LoVo (cell line): ENCODE measurements at regions not wholly inside any gene's neighbourhood (a gene's known extent, or its start where the extent isn't known, plus 50 kb on each side); places are given as distances from the start of the nearest gene placed in this dataset.
"Not testable (repeated sequence)": the region's sequence is repeated elsewhere in the genome, so short reads cannot be mapped to it uniquely, and the experiment has no call there.

Experiments
- DNase-seq: peaks from one replicate; pipeline ENCODE4 v3.0.0-alpha.2; 2016; ENCODE audit warnings: low spot score

DNA sequence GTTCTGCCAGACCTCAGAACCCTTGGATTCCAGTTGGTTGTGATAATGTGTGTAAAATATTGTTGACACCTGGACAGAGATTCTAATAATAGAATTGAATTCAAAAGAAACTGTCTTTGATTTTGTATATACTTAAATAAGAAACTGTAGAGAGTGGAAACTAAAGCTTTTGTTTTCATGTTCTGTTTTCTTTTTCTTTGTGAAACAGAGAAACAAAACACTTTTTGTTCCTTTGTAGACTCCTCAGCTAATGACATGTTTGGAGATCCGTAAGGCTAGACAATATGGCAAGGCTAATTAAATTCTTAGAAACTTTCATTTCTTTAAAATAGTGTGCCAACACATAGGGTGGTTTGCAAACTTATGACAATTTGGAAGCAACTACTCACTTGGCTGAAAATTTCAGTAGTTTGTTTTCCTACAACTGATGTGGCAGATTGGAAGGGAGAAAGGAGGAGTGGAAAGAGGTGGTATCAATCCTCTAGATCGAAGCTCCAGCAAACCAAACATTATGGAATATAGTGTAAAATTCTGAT is 90.9 kb upstream of the FAT1 start:
- no peak for DNase-seq

- no peak for DNase-seq
These were observed 95.9 kb upstream of the FAT1 start for GRCh38 chr4:186819342-186820086.

DNA sequence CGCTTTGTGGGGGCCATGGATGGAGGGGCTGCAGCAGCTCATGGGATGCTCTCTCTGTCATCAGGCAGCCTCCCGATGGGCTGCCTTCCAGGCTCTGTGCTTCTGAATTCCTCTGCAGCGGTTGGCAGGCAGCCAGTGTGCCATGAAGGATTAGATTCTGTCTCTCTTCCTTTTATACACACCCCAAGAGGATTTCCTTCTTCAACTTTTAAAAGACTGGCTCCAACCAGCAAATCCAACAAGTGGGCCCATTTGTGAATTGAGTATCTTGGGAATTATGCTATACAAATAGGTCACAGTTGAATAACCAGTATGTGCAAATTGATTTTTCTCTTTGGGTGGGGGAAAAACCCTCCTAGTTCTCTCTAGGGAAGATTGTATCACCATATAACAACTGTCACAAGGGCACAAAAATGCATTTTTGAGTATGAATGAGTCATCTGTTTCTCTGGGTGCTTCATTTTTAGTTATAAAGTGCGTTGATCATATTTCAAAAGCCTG is 96.8 kb upstream of the FAT1 start:
- DNase-seq = no peak

- DNase-seq = no peak
These were observed 100.3 kb upstream of the FAT1 start for GRCh38 chr4:186823989-186824388.

GRCh38 chr4:186825069-186825468 is 101.4 kb upstream of the FAT1 start:
- peak; percentile 65 for DNase-seq

DNA sequence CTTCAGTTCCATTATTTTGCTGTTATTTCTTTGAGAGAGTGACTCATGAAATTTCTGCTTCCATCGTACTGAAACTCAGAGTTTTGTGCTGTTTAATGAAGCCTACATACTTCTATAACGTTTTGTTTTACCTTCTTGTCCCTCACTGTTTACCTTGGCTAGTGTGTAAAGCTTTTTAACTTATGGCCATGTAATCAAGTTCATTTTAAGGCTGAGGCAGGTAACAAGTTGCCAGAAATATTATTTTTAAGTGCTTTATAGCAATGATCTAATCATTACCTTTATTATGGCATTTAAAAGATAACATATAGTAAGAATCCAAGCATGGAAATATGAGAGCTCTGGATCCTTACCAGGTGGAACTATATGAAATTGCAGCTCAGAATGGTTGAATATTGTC is 102.3 kb upstream of the FAT1 start:
- DNase-seq = no peak

DNA sequence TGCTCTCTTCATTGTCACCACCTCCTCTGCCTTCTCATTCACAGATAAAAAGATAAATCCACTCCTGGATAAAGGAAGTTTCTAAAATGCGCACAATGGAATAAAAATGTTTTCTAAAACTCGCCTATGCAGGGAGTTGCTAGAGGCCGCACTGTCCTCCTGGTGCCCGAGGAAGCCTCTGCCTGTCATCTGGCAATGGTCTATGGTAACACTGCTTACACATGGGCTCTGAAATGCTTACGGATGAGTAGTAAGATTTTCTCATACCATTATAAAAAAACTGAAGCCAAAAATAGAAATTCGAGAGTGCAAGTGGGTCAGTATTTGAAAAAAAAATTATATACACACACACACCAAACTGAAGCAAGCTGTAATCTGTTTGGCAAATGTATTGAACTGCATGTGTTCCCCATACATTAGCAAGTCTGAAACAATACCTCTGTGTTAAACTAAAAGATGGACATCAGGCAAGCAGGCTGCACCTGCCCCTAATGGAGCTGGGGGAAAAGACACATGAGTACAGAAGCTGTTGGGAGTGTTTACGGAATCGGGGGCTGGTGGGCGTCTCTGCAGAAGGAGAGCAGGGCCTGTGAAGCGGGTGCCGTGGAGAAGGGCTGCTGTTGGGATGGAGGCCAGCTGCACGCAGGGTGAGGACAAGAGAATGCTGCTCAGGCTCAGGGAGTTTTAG is 103.3 kb upstream of the FAT1 start:
- DNase-seq = no peak

GRCh38 chr4:186827534-186827897 is 103.9 kb upstream of the FAT1 start:
- DNase-seq = no peak

DNA sequence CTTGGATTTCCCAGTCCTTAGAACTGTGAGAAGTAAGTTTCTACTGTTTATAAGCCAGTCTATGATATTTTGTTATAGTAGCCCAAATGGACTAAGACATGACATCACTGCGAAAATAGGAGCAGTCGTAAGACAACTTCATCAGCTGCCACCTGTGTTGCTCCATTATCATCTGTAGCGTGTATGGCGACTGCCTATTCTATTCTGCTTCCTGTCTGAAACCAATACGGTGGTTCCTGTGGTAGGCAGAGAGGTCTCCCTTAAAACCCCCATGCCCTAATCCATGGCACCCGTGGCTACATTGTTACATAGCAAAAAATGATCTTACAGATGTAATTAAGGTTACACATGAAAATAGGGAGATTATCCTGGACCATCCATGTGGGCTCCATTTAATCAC is 105.4 kb upstream of the FAT1 start:
- DNase-seq = no peak

- peak; percentile 82 for DNase-seq
These were observed 106.2 kb upstream of the FAT1 start for GRCh38 chr4:186829740-186830449.

DNA sequence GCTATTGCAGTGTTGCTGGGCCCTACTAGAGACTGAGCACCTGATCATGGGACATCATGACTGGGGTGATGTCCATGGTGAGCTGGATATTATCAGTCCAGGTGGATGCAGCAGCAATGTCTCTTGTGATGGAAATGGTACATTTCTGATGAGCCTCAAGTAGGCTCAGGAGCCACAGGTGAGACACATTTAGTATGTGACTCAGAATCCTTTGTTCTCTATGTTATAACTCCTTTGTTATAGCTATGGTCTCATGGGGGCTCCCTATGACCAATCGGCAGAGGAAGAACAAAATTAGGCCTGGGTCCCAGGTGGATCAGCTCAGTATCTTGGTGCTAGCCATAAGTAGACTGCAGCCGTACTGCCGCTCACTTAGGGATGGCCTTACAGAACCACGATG is 107.9 kb upstream of the FAT1 start:
- no peak for DNase-seq

- DNase-seq = no peak
These were observed 109.2 kb upstream of the FAT1 start for GRCh38 chr4:186832906-186833305.

- DNase-seq = not testable (repeated sequence)
These were observed 113.8 kb upstream of the FAT1 start for GRCh38 chr4:186837463-186837862.

DNA sequence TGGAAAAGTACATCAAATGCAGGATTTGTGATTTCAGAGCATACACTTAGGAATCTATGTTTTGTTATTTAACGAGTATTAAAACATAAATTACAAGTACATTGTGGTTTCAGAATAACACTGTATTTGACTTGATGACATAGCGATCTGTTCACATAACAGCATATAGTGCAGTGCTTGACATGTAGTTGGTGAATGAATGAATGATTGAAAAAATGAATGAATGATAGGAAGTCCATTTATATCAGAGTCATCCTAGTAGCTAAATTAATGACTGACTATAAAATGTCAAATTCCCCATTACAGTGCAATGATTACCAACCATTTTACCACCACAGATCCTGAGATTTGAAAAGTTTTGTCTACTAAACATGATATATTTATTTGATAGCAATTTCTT is 114.6 kb upstream of the FAT1 start:
- DNase-seq = no peak

GRCh38 chr4:186839122-186840037 is 115.7 kb upstream of the FAT1 start:
- DNase-seq = peak; percentile 38

GRCh38 chr4:186840222-186840701 is 116.6 kb upstream of the FAT1 start:
- no peak for DNase-seq

GRCh38 chr4:186840771-186841301 is 117.2 kb upstream of the FAT1 start:
- no peak for DNase-seq

DNA sequence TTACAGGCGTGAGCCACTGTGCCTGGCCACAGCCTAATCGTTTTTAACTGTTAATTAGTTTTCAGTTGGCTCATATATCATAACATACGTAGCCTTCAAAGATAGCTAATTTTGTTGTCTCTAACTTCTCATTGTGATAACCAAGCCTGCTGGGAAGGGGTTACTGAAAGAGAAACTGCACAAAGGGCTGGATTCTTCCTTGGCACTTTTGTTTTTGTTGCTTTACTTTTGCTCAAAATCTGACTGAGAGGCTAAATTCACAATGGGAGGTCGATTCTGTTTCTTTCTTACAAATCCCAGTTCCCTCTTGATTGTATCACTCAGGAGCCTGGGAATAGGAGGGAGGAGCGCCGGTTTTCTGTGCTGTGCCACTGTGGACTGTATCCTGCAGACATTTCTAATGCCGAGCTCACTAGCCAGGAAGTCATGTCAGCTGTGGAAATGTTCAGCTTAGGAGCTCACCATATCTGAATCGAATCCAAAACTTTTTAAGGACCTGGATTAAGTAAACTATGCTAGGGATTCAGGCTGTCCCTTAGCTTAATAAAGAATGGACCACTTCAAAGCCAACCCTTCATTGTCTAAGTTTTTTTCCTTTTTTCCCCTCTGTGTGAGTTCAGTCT is 120.5 kb upstream of the FAT1 start:
- peak; percentile 55 for DNase-seq

DNA sequence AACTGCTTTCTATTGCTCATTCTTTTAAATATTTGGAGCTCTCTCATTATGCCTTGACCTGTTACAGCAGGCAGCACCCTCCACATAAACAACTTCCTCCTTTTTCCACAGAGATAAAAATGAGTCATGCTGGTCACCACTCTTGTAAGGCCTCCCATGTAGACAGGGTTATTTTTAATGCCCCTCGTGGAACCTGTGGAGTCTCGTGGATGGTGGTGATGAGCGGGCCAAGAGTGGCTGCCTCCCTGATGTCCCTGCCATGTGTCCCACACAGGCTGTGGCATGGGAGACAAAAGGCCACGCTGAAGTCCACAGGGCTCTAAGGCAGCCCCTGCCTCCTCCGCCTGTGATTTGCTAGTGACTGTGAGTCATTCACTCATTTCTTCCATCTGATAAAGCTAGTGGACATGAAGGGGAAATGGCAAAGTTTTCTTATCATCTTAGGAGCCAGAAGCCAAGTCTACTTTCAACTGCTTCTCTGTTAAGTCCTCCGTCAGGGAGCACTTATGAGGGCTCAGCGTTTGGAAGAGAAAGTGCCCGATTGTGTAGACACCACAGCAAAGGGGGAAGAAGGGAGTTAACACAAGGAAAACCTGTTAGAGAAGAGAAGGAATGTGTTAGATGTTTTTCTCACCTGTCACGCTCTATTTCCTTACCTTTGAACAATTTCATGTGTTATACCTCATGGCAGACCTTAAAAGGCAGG is 121.6 kb upstream of the FAT1 start:
- peak; percentile 83 for DNase-seq

DNA sequence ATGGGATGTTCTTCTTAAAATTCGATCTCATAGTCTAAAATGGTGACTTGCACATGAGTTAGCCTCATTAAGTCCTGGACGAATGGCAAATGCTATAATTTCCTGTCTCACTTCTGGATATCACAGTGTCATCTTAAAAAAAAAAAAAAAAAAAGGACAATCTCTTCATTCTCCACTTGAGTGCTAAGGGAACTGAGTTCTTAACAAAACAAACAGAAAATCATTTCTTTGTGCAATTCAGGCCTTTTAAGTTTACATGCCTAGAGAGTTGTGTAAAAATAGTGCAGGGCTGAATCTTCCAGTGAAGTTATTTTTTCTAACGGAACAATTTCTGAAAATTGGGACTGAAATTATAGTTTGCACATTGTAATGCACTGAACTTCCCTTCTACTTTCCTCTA is 122.8 kb upstream of the FAT1 start:
- DNase-seq = no peak
